ENCODE measurements at regions not wholly inside any gene's neighbourhood (a gene's known extent, or its start where the extent isn't known, plus 50 kb on each side); places are given as distances from the start of the nearest gene placed in this dataset.

DNA sequence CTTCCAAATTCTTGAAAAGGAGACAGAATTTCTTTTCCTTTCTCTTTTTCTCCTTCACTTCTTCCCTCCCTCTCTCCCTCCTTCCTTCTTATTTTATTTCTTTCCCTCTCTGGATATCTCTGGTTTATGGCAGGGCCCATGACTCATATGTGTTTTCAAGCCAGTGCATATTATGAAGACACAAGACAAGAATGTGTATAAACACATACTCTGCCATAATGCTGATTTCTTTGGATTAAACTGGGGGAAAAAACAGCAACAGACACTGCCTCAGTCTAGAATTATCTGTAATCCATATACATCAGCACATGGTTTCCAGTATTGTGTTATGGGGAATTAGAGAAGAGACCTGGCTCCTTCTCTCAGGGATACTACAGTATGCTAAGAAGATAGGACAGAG is 82.8 kb upstream of the CPO start:
- TF ChIP-seq CTCF (IDR thresholded peaks at IDR 0.05) = no peak
- no peak for TF ChIP-seq POLR2A (IDR thresholded peaks at IDR 0.05)
- no peak for TF ChIP-seq POLR2AphosphoS5 (IDR thresholded peaks at IDR 0.05; ENCODE audit: insufficient read depth in 1 of 2, low read depth in 1 of 2)

All from vagina (tissue), 2 donors.